Stimulated activated naive CD8-positive, alpha-beta T cell treated with anti-CD3 and anti-CD28 coated beads, Interleukin-15, Interleukin-2, amounts not matched to agents 100 ng/mL and 50 ng/mL, for 24 hours (primary cell): ENCODE measurements at regions not wholly inside any gene's neighbourhood (a gene's known extent, or its start where the extent isn't known, plus 50 kb on each side); places are given as distances from the start of the nearest gene placed in this dataset.

ENCODE experiments used
- H3K27ac Mint-ChIP-seq: one replicate; pipeline ENCODE4 v1.8.0; 2021; ENCODE audit warnings: mild to moderate bottlenecking, mixed read lengths
- H3K27me3 Mint-ChIP-seq: one replicate; pipeline ENCODE4 v1.8.0; 2021; ENCODE audit warnings: mixed read lengths
- H3K36me3 Mint-ChIP-seq: one replicate; pipeline ENCODE4 v1.8.0; 2021; ENCODE audit warnings: low read depth, mixed read lengths
- H3K4me1 Mint-ChIP-seq: one replicate; pipeline ENCODE4 v1.8.0; 2021; ENCODE audit warnings: low read depth, mixed read lengths
- H3K4me3 Mint-ChIP-seq: one replicate; pipeline ENCODE4 v1.8.0; 2021; ENCODE audit warnings: mild to moderate bottlenecking, mixed read lengths
- H3K9me3 Mint-ChIP-seq: one replicate; pipeline ENCODE4 v1.8.0; 2021; ENCODE audit warnings: mixed read lengths

DNA sequence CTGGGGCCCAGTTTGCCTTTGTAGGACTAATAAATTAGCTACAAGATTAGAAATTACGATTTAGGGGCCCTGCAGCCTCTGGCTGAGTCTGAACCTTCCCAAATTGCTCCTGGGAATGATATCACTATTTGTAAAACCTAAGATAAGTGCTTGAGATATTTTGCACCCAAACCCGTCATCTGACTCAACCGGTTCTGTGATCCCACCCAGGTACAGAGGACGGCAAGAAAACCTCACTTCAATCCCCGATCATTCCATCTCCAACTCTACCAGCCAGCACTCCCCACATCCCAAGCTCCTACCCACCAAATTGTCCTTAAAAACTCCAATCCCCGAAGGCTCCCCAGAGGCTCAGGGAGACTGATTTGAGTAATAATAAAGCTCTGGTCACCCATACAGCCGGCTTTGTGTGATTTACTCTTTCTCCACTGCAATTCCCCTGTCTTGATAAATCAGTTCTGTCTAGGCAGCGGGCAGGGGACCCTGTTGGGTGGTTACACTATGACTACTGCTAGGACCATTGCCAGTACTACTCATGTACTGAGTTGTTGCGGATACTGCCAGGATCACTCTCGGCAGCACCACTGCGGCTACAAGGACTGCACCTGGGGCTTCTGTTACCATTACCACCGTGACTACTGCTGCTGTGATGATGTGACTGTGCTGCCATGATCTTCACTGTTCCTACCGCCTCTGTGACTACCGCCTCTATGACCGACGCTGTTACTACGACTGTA lies 73.1 kb downstream of the IRF8 start:
- Mint-ChIP-seq H3K36me3 (no peaks in the 10 kb centered on the region), H3K4me1 (peaks cover 53% of the 10 kb centered on the region), H3K9me3 (peaks cover 5% of the 10 kb centered on the region), H3K27ac (no peak overlapping the region), H3K27me3 (no peaks in the 10 kb centered on the region), H3K4me3 (no peak overlapping the region)

DNA sequence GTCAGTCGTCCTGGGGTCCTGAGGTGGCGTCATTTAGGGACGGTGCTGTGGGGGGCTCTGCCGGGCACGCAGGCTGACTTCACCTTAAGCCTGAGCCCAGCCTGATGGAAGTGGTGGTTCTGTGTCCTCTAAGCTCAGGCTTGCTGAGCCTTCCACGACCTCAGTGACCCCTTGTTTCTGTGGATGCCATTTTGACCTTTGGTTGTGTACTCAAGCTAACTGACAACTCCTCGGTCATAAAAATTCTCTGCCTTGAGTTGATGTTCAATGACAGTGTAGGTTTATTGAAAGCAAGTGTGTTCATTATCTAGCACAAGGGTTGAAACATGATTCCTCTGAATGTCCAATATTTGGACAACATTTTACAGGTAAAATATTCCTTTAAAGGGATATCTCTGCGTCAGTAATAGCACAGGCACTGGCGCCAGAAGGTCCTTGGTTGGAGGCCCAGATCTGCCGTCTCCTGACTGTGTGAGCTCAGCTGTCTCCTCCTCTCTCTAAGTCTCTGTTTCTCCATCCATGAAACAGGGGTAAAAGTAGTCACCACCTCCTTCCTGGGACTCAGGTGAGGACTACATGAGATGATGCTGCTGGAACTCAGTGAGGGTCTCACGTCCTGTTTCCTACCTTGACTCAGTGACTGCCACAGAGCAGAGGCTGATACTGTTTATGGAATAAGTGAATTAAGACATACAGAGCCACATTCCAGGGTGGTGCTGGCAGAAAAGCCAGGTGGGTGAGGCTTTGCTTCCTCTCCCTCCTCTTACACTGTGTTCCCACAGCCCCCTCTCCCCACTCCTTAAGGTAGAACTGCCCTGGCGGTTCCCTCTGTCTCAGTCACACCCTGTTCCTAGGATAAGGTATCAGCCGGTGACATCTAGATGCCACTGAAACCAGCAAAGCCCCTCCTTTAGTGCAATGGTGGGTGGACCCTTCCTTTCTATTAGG lies 75.7 kb downstream of the IRF8 start:
- Mint-ChIP-seq H3K9me3 (peaks cover 4% of the 10 kb centered on the region), H3K27me3 (no peaks in the 10 kb centered on the region), H3K36me3 (no peaks in the 10 kb centered on the region), H3K4me1 (peaks cover 38% of the 10 kb centered on the region), H3K27ac (no peak overlapping the region), H3K4me3 (no peak overlapping the region)

DNA sequence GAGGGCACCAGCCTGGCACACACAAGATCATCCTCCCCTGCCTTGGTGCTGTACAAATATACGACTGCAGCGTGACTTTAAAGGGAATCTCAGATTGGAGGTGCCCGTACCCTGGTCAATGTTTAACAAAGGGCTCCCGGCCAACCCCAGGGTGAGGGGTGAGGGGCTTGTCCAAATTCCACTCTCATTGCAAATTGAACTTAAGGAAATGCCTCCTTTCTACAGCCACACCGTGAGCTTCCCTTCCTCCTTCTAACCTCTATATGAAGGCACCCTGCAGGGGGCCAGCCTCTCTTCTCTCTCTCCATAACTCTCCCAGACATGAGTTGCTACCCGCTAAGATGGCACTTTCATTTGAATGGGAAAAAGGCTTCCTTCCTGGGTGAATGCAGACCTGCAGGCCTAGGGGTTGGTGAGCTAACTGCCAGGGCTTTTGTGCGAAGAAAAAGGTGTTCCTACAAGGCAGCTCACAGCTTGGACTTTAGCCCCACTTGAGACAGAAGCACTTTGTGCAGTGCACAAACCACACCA lies 76.6 kb downstream of the IRF8 start:
- Mint-ChIP-seq H3K36me3 (no peaks in the 10 kb centered on the region), H3K27me3 (no peaks in the 10 kb centered on the region), H3K27ac (peak overlapping the region; percentile 16), H3K4me1 (peaks cover 34% of the 10 kb centered on the region), H3K9me3 (peaks cover 4% of the 10 kb centered on the region), H3K4me3 (no peak overlapping the region)

DNA sequence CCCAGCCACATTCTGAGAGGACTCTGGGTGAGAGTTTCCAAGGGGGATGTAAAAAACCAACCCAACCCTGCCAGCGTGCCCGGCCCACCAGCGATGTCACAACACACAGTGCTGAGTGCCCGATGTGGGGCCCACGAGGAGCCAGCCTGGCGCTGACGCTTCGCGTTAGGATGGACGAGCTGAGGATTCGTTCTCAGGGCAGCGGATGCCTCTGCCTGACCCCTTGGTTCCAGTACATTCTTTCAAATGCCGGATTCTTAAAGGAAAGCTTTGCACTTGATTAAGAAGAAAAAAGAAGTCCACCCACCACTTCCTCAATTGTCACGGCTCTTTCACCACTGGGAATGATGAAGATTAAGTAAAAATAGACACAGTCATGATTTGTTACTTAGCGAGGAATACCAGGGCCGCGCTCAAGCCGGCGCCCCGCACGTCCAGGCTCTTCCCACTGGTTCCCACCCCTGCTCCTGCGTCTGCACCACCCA lies 79.4 kb downstream of the IRF8 start:
- Mint-ChIP-seq H3K9me3 (peaks cover 4% of the 10 kb centered on the region), H3K27ac (no peak overlapping the region), H3K4me1 (peaks cover 25% of the 10 kb centered on the region), H3K36me3 (no peaks in the 10 kb centered on the region), H3K27me3 (no peaks in the 10 kb centered on the region), H3K4me3 (no peak overlapping the region)

DNA sequence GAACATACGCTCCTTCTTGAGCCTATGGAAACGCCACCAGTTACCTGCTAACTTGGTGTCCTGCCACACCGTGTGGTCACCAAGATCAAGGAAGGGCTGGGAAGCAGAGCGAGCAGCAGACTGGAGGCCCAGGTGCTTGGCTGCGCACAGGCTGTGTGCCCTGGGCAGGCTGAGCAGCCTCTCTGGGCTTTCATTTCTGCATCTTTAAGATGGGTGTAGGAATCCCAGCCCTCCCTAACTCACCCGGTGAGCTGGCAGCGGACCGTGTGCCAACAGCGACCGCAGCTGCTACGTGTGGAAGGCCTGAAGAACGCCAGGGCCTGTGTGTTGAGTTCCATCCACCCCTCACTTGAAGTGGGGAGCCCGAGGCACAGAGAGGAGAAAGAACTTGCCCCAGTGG lies 80.0 kb downstream of the IRF8 start:
- H3K27me3 Mint-ChIP-seq, result no peaks in the 10 kb centered on the region
- H3K9me3 Mint-ChIP-seq, result peaks cover 2% of the 10 kb centered on the region
- H3K36me3 Mint-ChIP-seq, result no peaks in the 10 kb centered on the region
- H3K27ac Mint-ChIP-seq, result no peak overlapping the region
- H3K4me3 Mint-ChIP-seq, result no peak overlapping the region
- peaks cover 29% of the 10 kb centered on the region for H3K4me1 Mint-ChIP-seq

DNA sequence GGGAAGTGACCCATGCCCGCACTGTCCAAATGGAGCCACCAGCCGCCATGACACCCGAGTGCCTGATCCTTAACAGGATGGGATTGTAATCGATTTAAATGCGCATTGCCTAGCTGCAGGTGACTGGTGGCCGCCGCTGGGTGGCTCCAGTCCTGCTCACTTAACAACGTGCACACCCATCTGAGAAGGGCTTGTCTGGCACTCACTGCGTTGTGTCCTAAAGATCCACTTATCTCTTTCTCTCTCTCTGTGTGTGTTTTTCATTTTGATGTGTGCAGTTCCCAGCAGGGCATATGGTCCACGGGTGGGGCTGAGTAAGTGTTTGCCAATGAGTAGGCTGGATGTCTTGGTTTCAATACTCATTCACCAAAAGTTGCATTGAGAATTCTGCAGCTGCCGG lies 80.6 kb downstream of the IRF8 start:
- H3K9me3 Mint-ChIP-seq, result no peaks in the 10 kb centered on the region
- H3K27me3 Mint-ChIP-seq, result no peaks in the 10 kb centered on the region
- peaks cover 33% of the 10 kb centered on the region for H3K4me1 Mint-ChIP-seq
- H3K4me3 Mint-ChIP-seq, result no peak overlapping the region
- no peak overlapping the region for H3K27ac Mint-ChIP-seq
- no peaks in the 10 kb centered on the region for H3K36me3 Mint-ChIP-seq

DNA sequence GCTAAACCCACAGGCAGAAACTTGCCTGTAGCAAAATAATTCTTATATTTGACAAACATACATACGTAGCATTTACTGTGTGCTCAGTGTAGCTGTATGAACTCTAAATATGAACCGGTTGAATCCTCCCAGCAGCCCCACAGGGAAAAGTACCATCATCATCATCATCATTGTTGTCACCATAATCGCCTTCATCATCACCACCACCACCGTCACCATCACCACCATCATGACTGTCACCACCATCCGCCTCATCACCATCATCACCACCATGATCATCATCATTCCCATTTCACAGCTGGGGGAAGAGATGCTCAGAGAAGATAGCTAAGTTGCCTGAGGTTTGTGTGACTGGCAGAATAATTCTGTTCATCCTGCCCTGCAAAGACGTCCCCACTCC lies 81.7 kb downstream of the IRF8 start:
- Mint-ChIP-seq H3K9me3 (no peaks in the 10 kb centered on the region), H3K27me3 (no peaks in the 10 kb centered on the region), H3K4me3 (no peak overlapping the region), H3K4me1 (peaks cover 37% of the 10 kb centered on the region), H3K27ac (no peak overlapping the region), H3K36me3 (no peaks in the 10 kb centered on the region)

DNA sequence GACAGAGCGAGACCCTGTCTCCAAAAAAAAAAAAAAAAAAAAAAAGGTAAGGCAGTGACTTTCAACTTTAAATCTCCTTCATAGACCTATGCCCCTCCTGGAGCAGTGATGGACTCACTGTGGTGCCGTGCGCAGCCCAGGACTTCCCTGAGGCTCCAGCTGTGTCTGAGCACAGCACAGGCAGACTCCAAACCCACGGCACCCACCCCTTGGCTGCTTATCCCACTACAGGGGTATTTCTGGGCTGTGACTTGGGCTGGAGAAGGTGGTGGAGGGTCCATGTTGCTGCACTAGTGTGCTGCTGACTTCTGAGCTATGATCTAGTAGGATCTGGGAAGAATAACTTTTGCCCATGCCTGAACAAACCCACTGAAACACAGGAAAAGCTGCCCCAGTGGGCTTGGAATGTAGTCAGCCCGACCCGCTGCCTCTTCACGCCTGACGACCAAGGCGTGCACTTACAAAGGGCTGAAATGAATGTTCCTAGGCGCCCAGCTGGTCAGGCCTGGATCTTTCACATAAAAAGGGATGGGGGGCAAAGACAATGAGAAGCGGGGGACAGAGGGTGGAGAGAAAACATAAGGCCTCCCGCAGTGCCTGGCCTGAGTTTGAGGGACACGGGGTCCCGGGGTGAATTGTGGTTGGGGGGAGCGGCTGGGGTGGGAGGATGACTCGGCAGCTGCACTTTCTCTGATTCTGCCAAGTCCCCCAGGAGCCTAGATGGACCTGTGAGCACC lies 83.0 kb downstream of the IRF8 start:
- Mint-ChIP-seq H3K4me1 (peaks cover 50% of the 10 kb centered on the region), H3K4me3 (no peak overlapping the region), H3K27ac (no peak overlapping the region), H3K27me3 (no peaks in the 10 kb centered on the region), H3K36me3 (no peaks in the 10 kb centered on the region), H3K9me3 (no peaks in the 10 kb centered on the region)

DNA sequence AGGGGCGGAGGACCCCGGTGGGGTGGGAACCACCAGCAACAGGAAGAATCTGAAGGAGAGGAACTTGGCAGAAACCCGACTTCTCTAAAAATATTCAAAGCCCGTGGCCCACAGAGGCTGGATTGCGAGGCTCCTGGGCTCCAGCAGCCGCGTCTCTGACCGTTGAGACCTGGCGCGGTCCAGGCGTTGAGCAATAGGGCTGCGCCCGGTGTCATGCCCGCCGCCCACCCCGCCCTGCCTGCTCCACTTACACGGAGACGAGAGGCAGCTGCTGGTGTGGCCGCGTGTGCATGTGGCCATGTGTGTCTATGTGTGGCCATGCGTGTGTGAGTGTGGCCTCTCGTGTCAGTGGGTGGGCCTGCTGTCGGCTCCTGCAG lies 83.6 kb downstream of the IRF8 start:
- H3K27ac Mint-ChIP-seq, result no peak overlapping the region
- H3K27me3 Mint-ChIP-seq, result no peaks in the 10 kb centered on the region
- H3K9me3 Mint-ChIP-seq, result no peaks in the 10 kb centered on the region
- no peaks in the 10 kb centered on the region for H3K36me3 Mint-ChIP-seq
- H3K4me1 Mint-ChIP-seq, result peaks cover 55% of the 10 kb centered on the region
- H3K4me3 Mint-ChIP-seq, result no peak overlapping the region

DNA sequence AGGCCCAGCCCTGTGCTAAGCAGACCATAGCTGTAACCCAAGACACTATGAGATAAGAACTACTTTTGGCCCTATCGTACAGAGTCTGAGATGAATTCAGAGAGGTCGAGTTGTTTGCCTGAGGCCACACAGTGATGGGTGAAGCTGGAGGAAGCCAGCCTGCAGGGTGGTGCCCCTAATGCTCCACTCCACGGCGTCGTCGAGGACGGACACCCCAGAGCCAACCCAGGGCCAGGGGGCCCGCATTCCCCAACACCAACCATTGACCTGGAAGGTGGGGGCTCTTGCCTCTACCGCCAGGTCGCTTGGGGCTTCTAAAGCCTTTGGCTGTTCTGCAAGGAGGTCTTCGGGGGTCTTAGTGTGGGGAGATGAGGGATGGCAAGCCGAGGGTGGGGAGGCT lies 84.1 kb downstream of the IRF8 start:
- Mint-ChIP-seq H3K27me3 (no peaks in the 10 kb centered on the region), H3K4me3 (peak overlapping the region; percentile 16), H3K9me3 (no peaks in the 10 kb centered on the region), H3K4me1 (peaks cover 59% of the 10 kb centered on the region), H3K27ac (no peak overlapping the region), H3K36me3 (no peaks in the 10 kb centered on the region)

DNA sequence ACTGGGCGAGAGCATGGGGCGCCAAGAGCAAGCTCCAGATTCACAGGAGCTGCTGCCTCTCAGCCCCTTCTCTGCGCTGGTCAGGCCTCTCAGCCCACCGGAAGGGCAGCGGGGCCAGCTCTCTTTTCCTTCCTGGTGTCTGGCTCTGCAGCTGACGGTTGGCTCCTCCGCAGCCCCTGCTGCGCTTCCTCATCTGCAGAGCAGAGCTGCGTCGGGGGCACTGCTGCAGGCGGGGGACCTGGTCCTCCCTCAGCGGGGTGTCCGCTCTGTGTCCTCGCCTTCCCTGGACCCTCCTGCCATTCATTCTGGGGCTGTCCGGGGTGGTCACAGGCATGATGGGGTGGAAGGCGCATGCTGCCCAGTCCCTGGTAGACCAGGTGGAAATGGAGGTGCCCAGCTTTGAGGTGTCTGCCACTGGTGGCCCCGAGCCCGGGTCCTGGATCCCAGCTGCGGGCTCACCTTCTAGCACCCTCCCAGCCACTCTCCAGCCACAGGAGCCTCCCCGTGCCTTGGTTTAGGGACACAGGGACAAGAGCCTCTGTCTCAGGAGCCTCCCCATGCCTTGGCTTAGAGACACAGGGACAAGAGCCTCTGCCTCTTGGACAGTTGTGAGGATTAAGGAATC lies 84.8 kb downstream of the IRF8 start:
- Mint-ChIP-seq H3K9me3 (no peaks in the 10 kb centered on the region), H3K4me1 (peaks cover 61% of the 10 kb centered on the region), H3K27ac (no peak overlapping the region), H3K36me3 (no peaks in the 10 kb centered on the region), H3K27me3 (no peaks in the 10 kb centered on the region), H3K4me3 (no peak overlapping the region)

DNA sequence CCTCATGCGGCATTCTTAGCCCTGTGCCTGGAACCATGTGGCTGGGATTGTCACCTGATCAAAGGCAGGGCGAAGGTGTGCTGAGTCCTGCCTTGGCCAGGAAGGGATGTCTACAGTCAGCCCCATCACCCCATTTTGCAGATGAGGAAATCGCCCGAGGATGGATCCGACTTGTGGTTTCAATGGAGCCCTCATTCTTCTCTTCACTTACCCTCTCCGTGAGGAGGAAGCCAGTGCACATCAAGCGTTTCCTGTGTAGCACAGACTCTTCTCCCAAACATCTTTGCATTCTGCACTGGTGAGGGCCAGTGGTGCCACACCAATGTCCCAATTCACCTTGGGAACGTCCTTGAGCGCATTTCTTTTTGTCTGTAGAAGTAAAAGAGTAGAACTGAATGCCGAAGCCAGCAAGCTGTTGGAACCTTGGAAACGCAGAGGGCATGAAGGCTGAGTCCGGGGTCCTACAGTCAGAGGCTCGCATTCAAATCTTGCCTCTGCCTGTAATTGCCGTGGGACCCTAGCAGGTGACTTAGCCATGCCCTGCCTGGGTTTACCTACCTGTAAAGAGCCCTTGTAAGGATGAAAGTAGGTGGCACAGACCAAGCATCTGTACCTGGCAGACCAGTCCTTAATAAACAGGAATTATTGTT lies 85.4 kb downstream of the IRF8 start:
- Mint-ChIP-seq H3K4me3 (peak overlapping the region; percentile 44), H3K27ac (peak overlapping the region; percentile 82), H3K9me3 (no peaks in the 10 kb centered on the region), H3K4me1 (peaks cover 64% of the 10 kb centered on the region), H3K36me3 (no peaks in the 10 kb centered on the region), H3K27me3 (no peaks in the 10 kb centered on the region)

DNA sequence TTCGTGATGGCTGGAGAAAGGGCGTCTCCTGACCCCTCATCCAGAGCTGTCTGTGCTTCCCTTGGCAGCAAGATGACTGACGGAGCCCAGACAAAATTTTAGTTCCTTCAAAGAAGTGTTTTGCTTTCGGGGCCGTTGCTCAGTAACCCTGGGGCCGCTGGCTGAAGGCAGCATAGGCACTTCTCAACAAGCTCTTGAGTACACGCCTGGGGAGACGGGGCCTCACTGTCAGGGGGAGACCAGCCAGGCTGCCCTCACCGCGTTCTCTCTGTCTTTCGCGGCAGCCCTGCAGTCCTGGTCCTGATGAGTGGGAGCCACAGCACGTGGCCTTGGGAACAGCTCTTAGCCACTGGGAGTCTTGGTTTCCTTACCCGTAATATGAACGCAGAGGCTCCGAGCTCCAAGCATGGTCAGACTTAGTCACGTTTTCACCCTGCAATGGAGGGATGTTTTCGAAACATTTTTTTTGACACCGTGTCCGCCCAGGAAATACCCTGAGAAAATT lies 86.0 kb downstream of the IRF8 start:
- H3K9me3 Mint-ChIP-seq, result no peaks in the 10 kb centered on the region
- no peaks in the 10 kb centered on the region for H3K36me3 Mint-ChIP-seq
- H3K4me3 Mint-ChIP-seq, result peak overlapping the region; percentile 44
- no peaks in the 10 kb centered on the region for H3K27me3 Mint-ChIP-seq
- H3K27ac Mint-ChIP-seq, result peak overlapping the region; percentile 82
- peaks cover 65% of the 10 kb centered on the region for H3K4me1 Mint-ChIP-seq
